HK-2 (cell line): ENCODE measurements at regions not wholly inside any gene's neighbourhood (a gene's known extent, or its start where the extent isn't known, plus 50 kb on each side); places are given as distances from the start of the nearest gene placed in this dataset.

Experiments
- DNase-seq: peaks from one replicate; pipeline ENCODE4 v3.0.0-alpha.2; 2018; ENCODE audit not compliant: unreplicated experiment

DNA sequence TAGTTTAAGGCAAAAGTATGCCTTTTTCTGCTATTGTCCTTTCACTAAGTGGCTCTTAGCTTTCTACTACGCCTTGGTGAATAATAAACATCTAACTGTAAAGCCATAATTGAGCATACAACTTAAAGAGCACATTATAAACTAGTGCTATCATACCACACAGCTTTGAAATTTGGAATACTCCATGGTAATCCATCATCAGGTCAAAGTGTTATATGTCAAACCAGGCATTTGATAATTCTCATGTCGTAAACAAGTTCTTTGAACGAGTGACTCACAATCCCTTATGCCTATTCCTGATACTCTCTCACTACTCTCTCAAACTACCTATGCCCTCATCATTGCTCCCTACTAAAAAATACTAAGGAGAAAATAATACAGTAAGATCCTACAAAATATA lies 60.3 kb upstream of the FMN2 start:
- DNase-seq: no peak

DNA sequence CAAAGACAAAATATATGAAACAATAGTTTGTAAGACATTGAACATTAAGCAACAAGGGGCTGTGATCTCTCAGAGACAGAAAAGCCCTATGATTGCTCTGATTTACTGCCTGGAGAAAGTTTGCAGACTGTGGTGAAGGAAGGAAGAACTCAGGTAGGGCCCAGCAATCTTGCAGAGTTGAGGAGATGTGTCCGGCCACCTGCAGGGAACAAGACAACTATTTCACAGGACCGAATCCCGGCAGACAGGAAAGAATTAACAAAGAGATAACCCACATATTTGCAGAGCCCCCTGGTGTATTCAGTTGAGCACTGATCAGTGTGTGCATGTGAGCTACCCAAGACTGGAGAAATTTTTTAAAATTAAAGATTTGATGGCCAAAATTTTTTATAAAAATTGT lies 58.3 kb upstream of the FMN2 start:
- DNase-seq: no peak

GRCh38 chr1:240036526-240036925 lies 55.2 kb upstream of the FMN2 start:
- no peak for DNase-seq
